PC-9 (cell line): ENCODE measurements at regions not wholly inside any gene's neighbourhood (a gene's known extent, or its start where the extent isn't known, plus 50 kb on each side); places are given as distances from the start of the nearest gene placed in this dataset.
"Not testable (repeated sequence)": the region's sequence is repeated elsewhere in the genome, so short reads cannot be mapped to it uniquely, and the experiment has no call there.

Experiments used
- BruUV-seq: library from RNA; stranded (reverse); fragments of 400-500 nt; replicated peaks from 2 replicates; lab custom pipeline; 2021; lab: Mats Ljungman, UMichigan
- CTCF ChIA-PET: fragments of 300-600 bp; sonication (Branson Sonifier 250); formaldehyde crosslinking; loops from one replicate; lab custom pipeline; 2022; ENCODE audit warnings: antibody characterized with exemption; lab: Charles Lee
- POLR2A ChIA-PET: fragments of 300-600 bp; sonication (Branson Sonifier 250); formaldehyde crosslinking; loops from one replicate; lab custom pipeline; 2022; ENCODE audit warnings: antibody characterized with exemption; ENCODE audit not compliant: unreplicated experiment; lab: Charles Lee
- DNase-seq, 2 experiments: peaks; one replicate each; pipeline versions ENCODE4 v3.0.0 to v3.0.0-alpha.2; 2015 to 2022; ENCODE audit warnings: mixed read lengths in 1 of 2
- H2AFZ ChIP-seq: fragments of 200-600 bp; sonication (generic); 2 replicates; pipeline ENCODE4 v1.8.1; 2017; ENCODE audit warnings: antibody characterized with exemption
- H3F3A ChIP-seq: fragments of 200-600 bp; sonication (generic); 2 replicates; pipeline ENCODE4 v1.8.1; 2017; ENCODE audit warnings: antibody characterized with exemption, mild to moderate bottlenecking, low read depth; ENCODE audit not compliant: insufficient read depth
- H3K27ac ChIP-seq: fragments of 200-600 bp; sonication (generic); 2 replicates; pipeline ENCODE4 v1.6.1; 2016; ENCODE audit warnings: mixed run types
- H3K27me3 ChIP-seq: fragments of 200-600 bp; sonication (generic); 2 replicates; pipeline ENCODE4 v1.6.1; 2016; ENCODE audit warnings: low read depth, mixed run types; ENCODE audit not compliant: insufficient read depth
- H3K36me3 ChIP-seq: fragments of 200-600 bp; sonication (generic); 2 replicates; pipeline ENCODE4 v1.6.1; 2016; ENCODE audit warnings: low read depth, mixed run types
- H3K4me1 ChIP-seq: fragments of 200-600 bp; sonication (generic); replicated peaks from 2 replicates; pipeline ENCODE4 v1.6.1; 2016; ENCODE audit warnings: mixed run types; ENCODE audit not compliant: insufficient read depth
- H3K4me2 ChIP-seq: fragments of 200-600 bp; sonication (generic); 2 replicates; pipeline ENCODE4 v1.6.1; 2017; ENCODE audit warnings: mixed run types
- H3K4me3 ChIP-seq: fragments of 200-600 bp; sonication (generic); 2 replicates; pipeline ENCODE4 v1.6.1; 2016; ENCODE audit warnings: mixed run types
- H3K79me2 ChIP-seq: fragments of 200-600 bp; sonication (generic); 2 replicates; pipeline ENCODE4 v1.6.1; 2017; ENCODE audit warnings: low read depth, mixed run types
- H3K9me2 ChIP-seq: fragments of 200-600 bp; sonication (generic); 2 replicates; pipeline ENCODE4 v1.8.1; 2017; ENCODE audit warnings: mild to moderate bottlenecking; ENCODE audit not compliant: insufficient read depth
- H3K9me3 ChIP-seq: fragments of 200-600 bp; sonication (generic); 2 replicates; pipeline ENCODE4 v1.8.1; 2016; ENCODE audit warnings: low read depth; ENCODE audit not compliant: insufficient read depth
- H4K20me1 ChIP-seq: fragments of 200-600 bp; sonication (generic); 2 replicates; pipeline ENCODE4 v1.8.1; 2017; ENCODE audit not compliant: insufficient read depth
- EZH2 ChIP-seq: fragments of 200-600 bp; sonication (generic); IDR thresholded peaks from 2 replicates; pipeline ENCODE4 v1.8.0; 2017; ENCODE audit warnings: antibody characterized with exemption, low read depth
- intact Hi-C: fragments of 100-400 bp; cut with micrococcal nuclease; formaldehyde crosslinking; loops from one replicate; pipeline ENCODE4 v1.10.0; 2022; ENCODE audit not compliant: unreplicated experiment
- TF ChIP-seq, protein P1 (sequence below): fragments of 200-600 bp; sonication (generic); conservative IDR thresholded peaks from 2 replicates; pipeline ENCODE4 v1.6.1; 2017; ENCODE audit warnings: mixed run types, antibody characterized with exemption, mild to moderate bottlenecking, moderate library complexity

DNA sequence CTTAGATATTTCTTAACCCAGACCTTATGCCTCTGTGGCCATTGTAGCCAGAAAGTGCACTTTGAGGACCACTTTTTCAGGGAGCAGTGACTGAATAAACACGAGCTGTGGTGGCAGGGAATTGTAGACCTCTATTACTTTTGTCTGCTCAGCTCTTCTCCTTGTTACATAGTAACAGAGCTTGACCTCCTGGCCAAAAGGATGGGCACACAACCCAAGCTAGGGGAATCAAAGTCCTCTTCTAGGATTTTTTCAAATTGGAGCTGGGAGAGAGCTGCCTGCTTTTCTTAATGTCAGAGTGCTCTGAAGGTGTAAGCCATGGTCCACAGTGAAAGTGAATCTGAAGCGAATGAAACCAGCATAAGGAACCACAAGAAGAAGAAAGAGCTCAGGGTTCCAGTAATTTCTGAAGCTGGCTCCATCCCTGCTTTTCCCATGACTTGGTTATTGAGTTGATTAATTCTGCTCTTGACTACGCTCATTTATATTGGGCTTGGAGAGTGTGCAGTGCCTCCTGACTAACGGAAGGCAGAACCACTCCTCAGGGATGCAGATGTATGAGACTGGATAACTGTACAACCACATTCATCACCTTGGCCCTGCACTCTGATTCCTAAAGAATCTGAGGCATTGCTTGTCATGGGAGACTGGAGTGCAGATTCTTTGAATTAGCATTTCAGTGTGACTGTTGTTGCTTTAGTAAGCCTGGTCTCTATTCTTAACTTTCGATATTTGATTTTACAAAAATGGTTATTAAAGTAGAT, 60.9 kb downstream of the TLNRD1 start:
- Histone ChIP-seq H3K4me1 (no peaks in the 10 kb centered on the region), H3K9me3 (no peaks in the 10 kb centered on the region), H3K9me2 (no peaks in the 10 kb centered on the region), H3K27me3 (no peaks in the 10 kb centered on the region), H4K20me1 (no peaks in the 10 kb centered on the region), H2AFZ (no peak overlapping the region), H3K27ac (no peak overlapping the region), H3K79me2 (no peaks in the 10 kb centered on the region), H3K36me3 (no peaks in the 10 kb centered on the region), H3K4me3 (no peak overlapping the region), H3K4me2 (no peak overlapping the region), H3F3A (no peaks in the 10 kb centered on the region)
- BruUV-seq, result no TSS peak
- CTCF ChIA-PET, result no interaction called here
- TF ChIP-seq EZH2, result no peak
- TF ChIP-seq, protein P1, sequence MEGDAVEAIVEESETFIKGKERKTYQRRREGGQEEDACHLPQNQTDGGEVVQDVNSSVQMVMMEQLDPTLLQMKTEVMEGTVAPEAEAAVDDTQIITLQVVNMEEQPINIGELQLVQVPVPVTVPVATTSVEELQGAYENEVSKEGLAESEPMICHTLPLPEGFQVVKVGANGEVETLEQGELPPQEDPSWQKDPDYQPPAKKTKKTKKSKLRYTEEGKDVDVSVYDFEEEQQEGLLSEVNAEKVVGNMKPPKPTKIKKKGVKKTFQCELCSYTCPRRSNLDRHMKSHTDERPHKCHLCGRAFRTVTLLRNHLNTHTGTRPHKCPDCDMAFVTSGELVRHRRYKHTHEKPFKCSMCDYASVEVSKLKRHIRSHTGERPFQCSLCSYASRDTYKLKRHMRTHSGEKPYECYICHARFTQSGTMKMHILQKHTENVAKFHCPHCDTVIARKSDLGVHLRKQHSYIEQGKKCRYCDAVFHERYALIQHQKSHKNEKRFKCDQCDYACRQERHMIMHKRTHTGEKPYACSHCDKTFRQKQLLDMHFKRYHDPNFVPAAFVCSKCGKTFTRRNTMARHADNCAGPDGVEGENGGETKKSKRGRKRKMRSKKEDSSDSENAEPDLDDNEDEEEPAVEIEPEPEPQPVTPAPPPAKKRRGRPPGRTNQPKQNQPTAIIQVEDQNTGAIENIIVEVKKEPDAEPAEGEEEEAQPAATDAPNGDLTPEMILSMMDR, result no peak
- DNase-seq, result no peak
- POLR2A ChIA-PET, result no interaction called here
- intact Hi-C loops, result no loop called here

DNA sequence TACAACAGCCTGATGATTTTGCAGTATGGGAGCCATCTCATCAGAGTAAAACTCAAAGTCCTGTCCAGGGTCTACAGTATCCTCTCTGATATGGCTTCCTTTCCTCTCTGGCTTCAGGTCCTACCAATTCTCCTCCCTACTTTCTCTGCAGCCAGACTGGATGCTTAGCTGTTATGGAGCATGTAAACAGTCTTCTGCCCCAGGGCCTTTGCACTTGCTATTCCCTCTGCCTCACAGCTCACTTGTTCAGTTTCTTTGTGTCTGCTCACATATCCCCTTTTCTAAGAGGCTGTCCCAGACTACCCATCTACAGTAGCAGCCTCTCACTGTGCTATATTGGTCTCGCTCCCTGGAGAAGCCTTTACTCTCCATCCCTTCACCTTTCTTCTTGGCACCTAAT, 62.2 kb downstream of the TLNRD1 start:
- Histone ChIP-seq H3K4me1 (no peaks in the 10 kb centered on the region), H3K4me2 (no peak overlapping the region), H3K27me3 (no peaks in the 10 kb centered on the region), H3K9me2 (no peaks in the 10 kb centered on the region), H3K9me3 (no peaks in the 10 kb centered on the region), H2AFZ (no peak overlapping the region), H3F3A (no peaks in the 10 kb centered on the region), H3K27ac (no peak overlapping the region), H3K36me3 (no peaks in the 10 kb centered on the region), H3K4me3 (no peak overlapping the region), H4K20me1 (no peaks in the 10 kb centered on the region), H3K79me2 (no peaks in the 10 kb centered on the region)
- POLR2A ChIA-PET, result no interaction called here
- TF ChIP-seq EZH2, result no peak
- TF ChIP-seq, protein P1, result no peak
- intact Hi-C loops, result no loop called here
- no peak for DNase-seq
- BruUV-seq, result no TSS peak
- CTCF ChIA-PET, result no interaction called here

DNA sequence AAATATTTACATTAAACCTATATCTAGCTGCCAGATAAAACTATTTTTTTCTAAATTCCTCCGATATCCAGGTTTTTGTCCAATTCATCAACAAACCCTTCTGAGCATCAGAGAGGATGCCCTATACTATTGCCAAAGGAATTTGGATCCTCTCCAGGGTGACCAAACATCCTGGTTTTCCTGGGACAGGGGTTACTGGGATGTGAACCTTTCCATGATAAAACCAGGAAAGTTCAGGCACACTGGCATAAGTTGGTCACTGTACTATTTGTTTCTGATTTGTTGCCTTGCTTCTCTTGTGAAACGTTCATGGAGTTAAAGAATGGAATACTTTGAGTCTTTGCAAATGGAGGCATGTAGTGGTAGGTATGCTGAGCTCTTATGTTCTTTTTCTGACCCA, 63.5 kb downstream of the TLNRD1 start:
- Histone ChIP-seq H4K20me1 (no peaks in the 10 kb centered on the region), H3K9me3 (no peaks in the 10 kb centered on the region), H3K4me1 (no peaks in the 10 kb centered on the region), H3K79me2 (no peaks in the 10 kb centered on the region), H3F3A (no peaks in the 10 kb centered on the region), H3K4me2 (no peak overlapping the region), H3K27ac (no peak overlapping the region), H2AFZ (no peak overlapping the region), H3K4me3 (no peak overlapping the region), H3K36me3 (no peaks in the 10 kb centered on the region), H3K9me2 (no peaks in the 10 kb centered on the region), H3K27me3 (no peaks in the 10 kb centered on the region)
- intact Hi-C loops, result no loop called here
- TF ChIP-seq, protein P1, result no peak
- TF ChIP-seq EZH2, result no peak
- BruUV-seq, result no TSS peak
- ChIA-PET POLR2A (no interaction called here), CTCF (interaction anchor here (0.6 kb wide), 1 partner anchor 344 kb away, joined by 3 read pairs; no protein-coding TSS in a partner anchor)
- no peak for DNase-seq

DNA sequence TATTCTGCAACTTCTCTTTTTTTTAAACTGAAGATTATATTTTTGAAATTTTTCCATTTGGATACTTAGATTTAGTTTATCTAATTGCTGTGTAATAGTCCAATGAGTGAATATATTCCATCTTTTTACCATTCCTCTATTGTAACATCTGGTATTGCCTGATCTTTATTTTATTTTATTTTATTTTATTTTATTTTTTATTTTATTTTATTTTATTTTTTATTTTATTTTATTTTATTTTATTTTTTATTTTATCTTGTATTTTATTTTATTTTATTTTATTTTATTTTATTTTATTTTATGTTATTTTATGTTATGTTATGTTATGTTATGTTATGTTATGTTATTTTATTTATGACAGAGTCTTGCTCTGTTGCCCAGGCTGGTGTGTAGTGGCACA, 66.5 kb upstream of the CFAP161 start:
- H3K79me2 ChIP-seq, BruUV-seq, H3K4me3 ChIP-seq, H3K27me3 ChIP-seq, H3K9me3 ChIP-seq, H2AFZ ChIP-seq, H4K20me1 ChIP-seq, H3K27ac ChIP-seq, POLR2A ChIA-PET, DNase-seq, CTCF ChIA-PET, intact Hi-C loops, H3K36me3 ChIP-seq, H3F3A ChIP-seq, H3K4me2 ChIP-seq, H3K4me1 ChIP-seq, H3K9me2 ChIP-seq: not testable (repeated sequence)
